GM12864 (cell line): ENCODE measurements at regions not wholly inside any gene's neighbourhood (a gene's known extent, or its start where the extent isn't known, plus 50 kb on each side); places are given as distances from the start of the nearest gene placed in this dataset.

ENCODE experiments used
- DNase-seq: peaks from one replicate; pipeline ENCODE4 v3.0.0-alpha.2; 2011; ENCODE audit warnings: low read depth
- H3K4me3 ChIP-seq: 2 replicates; pipeline ENCODE4 v1.5.1; 2011; ENCODE audit warnings: mild to moderate bottlenecking, low read depth, low read length, control low read depth
- CTCF ChIP-seq: IDR thresholded peaks from 2 replicates; pipeline ENCODE4 v1.5.1; 2011; ENCODE audit warnings: low read depth, mild to moderate bottlenecking, moderate library complexity, low read length, control low read depth, inconsistent platforms; ENCODE audit errors: missing control alignments

- TF ChIP-seq CTCF, result peak; percentile 50
- no peak for DNase-seq
- no peak overlapping the region for H3K4me3 ChIP-seq
Observed at GRCh38 chr11:71086687-71087258, 165.6 kb downstream of the SHANK2 start.

GRCh38 chr11:71084306-71085012, 167.9 kb downstream of the SHANK2 start:
- DNase-seq, result no peak
- no peak for TF ChIP-seq CTCF
- H3K4me3 ChIP-seq, result no peak overlapping the region

- no peak for DNase-seq
- H3K4me3 ChIP-seq, result no peak overlapping the region
- TF ChIP-seq CTCF, result no peak
Observed at GRCh38 chr11:71083105-71083504, 169.3 kb downstream of the SHANK2 start.

GRCh38 chr11:71082454-71082853, 169.9 kb downstream of the SHANK2 start:
- DNase-seq, result no peak
- no peak for TF ChIP-seq CTCF

GRCh38 chr11:71081704-71082230, 170.6 kb downstream of the SHANK2 start:
- H3K4me3 ChIP-seq, result no peak overlapping the region
- no peak for TF ChIP-seq CTCF
- DNase-seq, result no peak

More at GRCh38 chr11:71082454-71082853, 169.9 kb downstream of the SHANK2 start:
- no peak overlapping the region for H3K4me3 ChIP-seq

GRCh38 chr11:71080239-71081097, 171.9 kb downstream of the SHANK2 start:
- TF ChIP-seq CTCF, result peak; percentile 81
- DNase-seq, result peak; percentile 34
- H3K4me3 ChIP-seq, result no peak overlapping the region
